GM10248 (cell line): ENCODE measurements at regions not wholly inside any gene's neighbourhood (a gene's known extent, or its start where the extent isn't known, plus 50 kb on each side); places are given as distances from the start of the nearest gene placed in this dataset.

Experiments
- CTCF ChIA-PET: fragments of 300-600 bp; sonication (Branson Sonifier 250); formaldehyde crosslinking; extraction: SDS; loops from one replicate; lab custom pipeline; 2021; ENCODE audit warnings: antibody characterized with exemption; lab: Yijun Ruan, JAX
- POLR2A ChIA-PET: fragments of 350-650 bp; sonication (Branson Sonifier 250); formaldehyde crosslinking; extraction: SDS; loops from one replicate; lab custom pipeline; 2020; ENCODE audit warnings: antibody characterized with exemption; lab: Yijun Ruan, JAX
- DNase-seq: peaks from one replicate; pipeline ENCODE4 v3.0.0; 2012; ENCODE audit errors: extremely low spot score
- TF ChIP-seq, protein P1 (sequence below): IDR thresholded peaks from 2 replicates; pipeline ENCODE4 v1.5.1; 2012; ENCODE audit warnings: mild to moderate bottlenecking, low read depth; ENCODE audit errors: extremely low read depth, missing control alignments, control extremely low read depth

DNA sequence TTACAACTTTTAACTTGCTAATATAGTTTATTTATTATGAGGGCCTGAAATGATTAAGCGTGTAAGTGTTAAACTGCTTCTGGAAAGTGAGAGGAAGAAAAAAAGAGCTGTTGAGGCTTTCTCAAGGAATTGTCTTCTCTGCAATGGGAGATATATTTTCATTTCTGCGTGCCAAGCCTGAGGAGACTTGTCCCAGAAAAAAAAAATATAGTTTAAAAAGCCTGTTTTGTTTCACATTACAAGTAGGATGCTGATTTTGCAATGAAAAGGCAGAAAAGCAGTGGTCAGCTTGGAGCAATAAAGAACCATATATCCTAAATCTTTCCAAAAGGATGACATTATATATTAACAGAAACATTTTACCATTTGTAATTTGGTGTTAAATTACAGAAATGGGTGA lies 115.5 kb downstream of the GMNC start:
- DNase-seq, result no peak
- TF ChIP-seq, protein P1, sequence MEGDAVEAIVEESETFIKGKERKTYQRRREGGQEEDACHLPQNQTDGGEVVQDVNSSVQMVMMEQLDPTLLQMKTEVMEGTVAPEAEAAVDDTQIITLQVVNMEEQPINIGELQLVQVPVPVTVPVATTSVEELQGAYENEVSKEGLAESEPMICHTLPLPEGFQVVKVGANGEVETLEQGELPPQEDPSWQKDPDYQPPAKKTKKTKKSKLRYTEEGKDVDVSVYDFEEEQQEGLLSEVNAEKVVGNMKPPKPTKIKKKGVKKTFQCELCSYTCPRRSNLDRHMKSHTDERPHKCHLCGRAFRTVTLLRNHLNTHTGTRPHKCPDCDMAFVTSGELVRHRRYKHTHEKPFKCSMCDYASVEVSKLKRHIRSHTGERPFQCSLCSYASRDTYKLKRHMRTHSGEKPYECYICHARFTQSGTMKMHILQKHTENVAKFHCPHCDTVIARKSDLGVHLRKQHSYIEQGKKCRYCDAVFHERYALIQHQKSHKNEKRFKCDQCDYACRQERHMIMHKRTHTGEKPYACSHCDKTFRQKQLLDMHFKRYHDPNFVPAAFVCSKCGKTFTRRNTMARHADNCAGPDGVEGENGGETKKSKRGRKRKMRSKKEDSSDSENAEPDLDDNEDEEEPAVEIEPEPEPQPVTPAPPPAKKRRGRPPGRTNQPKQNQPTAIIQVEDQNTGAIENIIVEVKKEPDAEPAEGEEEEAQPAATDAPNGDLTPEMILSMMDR, result no peak
- ChIA-PET POLR2A (no interaction called here), CTCF (interaction anchor here (0.9 to 1.0 kb wide), 2 partner anchors 9 to 13 kb away, joined by 3 to 4 read pairs; no protein-coding TSS in a partner anchor)

DNA sequence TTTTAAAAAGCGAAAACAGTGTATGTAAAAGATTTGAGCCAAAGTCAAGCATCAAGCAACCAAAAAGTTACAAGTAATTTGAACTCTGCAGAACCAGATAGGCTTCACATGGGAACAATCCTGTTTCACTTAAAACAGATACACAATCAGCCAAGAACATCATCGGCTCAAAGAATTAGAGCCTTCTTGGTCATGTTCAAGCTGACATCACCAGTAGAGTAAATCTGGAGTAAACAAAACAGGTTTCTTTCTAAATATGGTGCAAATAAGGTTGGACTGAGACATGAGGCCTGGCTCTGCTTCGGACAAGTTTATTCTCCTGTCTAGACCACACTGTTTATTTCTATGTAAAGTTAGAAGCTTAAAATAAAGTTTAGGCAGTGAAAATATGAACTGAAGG lies 116.0 kb downstream of the GMNC start:
- ChIA-PET CTCF (interaction anchor here (0.9 kb wide), 1 partner anchor 12 kb away, joined by 4 read pairs; no protein-coding TSS in a partner anchor), POLR2A (no interaction called here)
- DNase-seq, result no peak
- TF ChIP-seq, protein P1, result no peak

DNA sequence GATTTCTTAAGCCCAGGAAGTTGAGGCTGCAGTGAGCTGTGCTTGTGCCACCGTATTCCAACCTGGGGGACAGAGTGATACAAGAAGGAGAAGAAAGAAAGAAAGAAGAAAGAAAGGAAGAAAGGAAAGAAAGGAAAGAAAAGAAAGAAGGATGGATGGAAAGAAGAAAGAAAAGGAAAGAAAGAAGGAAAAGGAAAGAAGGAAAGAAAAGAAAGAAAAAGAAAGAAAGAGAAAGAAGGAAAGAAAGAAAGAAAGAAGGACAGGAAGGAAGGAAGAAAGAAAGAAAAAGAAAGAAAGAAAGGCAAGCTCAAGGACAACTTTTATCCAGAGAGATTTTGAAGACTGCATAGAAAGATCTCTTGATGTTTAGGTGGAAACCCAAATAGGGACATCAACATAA lies 120.7 kb downstream of the GMNC start:
- TF ChIP-seq, protein P1, result no peak
- no peak for DNase-seq
- ChIA-PET POLR2A (no interaction called here), CTCF (interaction anchor here (1.2 kb wide), 1 partner anchor 34 kb away, joined by 3 read pairs; no protein-coding TSS in a partner anchor)

DNA sequence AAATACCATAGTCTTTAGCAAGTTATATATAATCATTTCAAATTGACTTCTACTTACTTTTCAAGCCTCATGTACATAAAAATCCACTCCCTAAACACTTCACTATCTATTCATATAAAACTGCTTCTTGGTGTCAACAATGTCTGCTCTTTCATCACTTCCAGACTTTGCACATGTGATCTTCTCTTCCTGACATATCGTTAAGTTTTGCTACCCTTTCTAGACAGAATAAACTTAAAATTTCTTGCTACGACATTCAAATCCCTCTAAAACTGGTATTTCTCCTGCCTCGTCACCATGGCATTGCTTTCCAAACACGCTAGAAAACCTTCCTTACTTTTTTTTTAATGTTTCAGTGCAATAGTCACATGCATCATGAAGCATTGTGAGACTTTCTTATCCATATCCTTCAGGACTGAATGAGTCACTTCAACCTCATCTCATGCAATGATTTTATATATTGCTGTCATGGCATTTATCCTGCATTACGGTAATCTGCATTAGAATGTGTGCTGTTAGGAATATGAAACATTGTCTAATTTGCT lies 122.8 kb downstream of the GMNC start:
- no peak for DNase-seq
- ChIA-PET POLR2A (no interaction called here), CTCF (no interaction called here)
- TF ChIP-seq, protein P1, result no peak

DNA sequence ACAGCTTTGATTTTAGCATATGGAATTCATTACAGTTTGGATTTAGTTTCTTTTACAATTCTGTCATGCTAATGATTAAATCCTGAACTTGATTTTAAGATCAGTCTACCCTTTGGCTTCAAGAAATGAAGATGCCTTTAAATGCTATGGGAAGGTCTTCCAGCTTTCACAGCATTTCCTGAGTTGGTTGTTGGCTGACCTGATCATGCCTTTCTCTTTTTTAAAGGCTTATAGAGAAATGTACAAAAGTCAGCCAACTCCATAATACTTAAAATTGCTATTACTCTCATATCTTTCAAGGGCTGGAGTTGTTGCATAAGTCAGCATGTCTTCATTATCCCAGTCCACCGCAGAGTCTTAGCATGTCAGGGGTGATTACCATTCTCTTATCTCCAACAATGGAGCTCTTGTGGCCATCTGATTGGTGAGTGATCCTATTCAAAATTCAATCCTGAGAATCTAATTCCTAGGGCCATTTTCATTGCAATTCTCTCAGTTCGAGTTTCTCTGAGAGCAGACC lies 123.8 kb downstream of the GMNC start:
- POLR2A ChIA-PET, result no interaction called here
- CTCF ChIA-PET, result interaction anchor here (1.3 kb wide), 1 partner anchor 9 kb away, joined by 3 read pairs; no protein-coding TSS in a partner anchor
- DNase-seq, result no peak
- TF ChIP-seq, protein P1, result no peak

DNA sequence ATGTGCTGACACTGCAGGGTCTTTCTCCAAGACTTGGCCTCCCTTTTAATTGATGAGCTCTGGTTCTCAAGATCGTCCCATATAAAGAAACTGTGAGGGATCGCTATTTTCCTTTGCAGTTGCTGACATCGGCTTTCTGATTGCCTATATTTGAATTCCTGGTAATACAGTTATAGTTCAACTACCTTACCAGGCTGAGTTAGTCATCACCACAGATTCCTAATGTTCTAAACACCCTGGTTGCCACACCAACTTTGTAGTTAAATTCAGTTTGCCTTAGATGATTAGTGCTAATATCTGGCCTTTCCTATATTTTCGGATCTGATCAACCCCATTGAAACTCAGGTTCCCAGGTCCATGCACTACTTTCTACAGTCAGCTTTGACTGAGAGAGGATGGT lies 125.0 kb downstream of the GMNC start:
- DNase-seq, result no peak
- TF ChIP-seq, protein P1, result no peak
- CTCF ChIA-PET, result interaction anchor here (1.3 kb wide), 1 partner anchor 10 kb away, joined by 3 read pairs; no protein-coding TSS in a partner anchor
- POLR2A ChIA-PET, result no interaction called here

DNA sequence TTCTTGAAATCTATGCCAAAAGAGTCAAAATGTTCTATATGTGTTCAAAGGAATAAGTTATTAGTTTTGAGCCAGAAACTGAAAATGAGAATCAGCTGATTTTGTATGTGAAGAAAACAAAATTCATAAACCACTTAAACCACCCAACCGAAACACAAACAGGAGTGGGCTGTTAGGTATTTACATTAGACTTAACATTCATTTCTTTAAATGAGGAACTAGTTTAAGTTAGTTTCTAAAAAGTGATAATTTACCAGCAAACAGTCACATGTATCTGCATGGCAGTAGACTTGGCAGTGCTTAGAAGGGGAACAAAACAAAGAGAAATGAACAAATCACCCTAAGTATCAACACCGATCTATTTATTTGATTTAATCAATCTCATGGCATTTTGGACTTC lies 128.0 kb downstream of the GMNC start:
- TF ChIP-seq, protein P1, result no peak
- CTCF ChIA-PET, result interaction anchor here (0.7 to 1.2 kb wide), 2 partner anchors 10 to 13 kb away, joined by 3 to 4 read pairs; no protein-coding TSS in a partner anchor
- POLR2A ChIA-PET, result no interaction called here
- DNase-seq, result no peak
